NOMO-1 (cell line): ENCODE measurements at regions not wholly inside any gene's neighbourhood (a gene's known extent, or its start where the extent isn't known, plus 50 kb on each side); places are given as distances from the start of the nearest gene placed in this dataset.

Experiments
- DNase-seq, 2 experiments: peaks; one replicate each; lab custom pipeline; 2025; ENCODE audit not compliant: unreplicated experiment in 2 of 2; lab: John Stamatoyannopoulos, UW

GRCh38 chr1:86229405-86229975 is 72.9 kb upstream of the COL24A1 start:
- no peak for DNase-seq

DNA sequence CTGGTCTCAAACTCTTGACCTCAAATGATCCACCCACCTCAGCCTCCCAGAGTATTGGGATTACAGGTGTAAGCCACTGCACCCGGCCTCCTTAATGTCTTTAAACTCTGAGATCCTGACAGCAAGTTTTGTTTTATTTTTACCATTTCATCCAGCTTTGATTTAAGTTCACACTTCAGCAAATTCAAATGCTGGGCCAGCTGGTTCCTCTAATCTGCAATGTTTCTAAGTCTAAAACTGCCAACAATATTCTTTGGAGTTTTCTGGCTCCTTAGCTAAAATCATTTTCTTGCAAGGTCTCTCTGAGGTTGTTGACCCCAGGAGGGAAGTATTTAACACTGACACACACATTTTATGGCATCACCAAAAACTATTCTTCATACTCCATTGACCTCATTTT is 72.0 kb upstream of the COL24A1 start:
- no peak for DNase-seq

GRCh38 chr1:86227026-86227425 is 70.5 kb upstream of the COL24A1 start:
- no peak for DNase-seq

- no peak for DNase-seq
These were observed 69.6 kb upstream of the COL24A1 start for GRCh38 chr1:86226204-86226603.

DNA sequence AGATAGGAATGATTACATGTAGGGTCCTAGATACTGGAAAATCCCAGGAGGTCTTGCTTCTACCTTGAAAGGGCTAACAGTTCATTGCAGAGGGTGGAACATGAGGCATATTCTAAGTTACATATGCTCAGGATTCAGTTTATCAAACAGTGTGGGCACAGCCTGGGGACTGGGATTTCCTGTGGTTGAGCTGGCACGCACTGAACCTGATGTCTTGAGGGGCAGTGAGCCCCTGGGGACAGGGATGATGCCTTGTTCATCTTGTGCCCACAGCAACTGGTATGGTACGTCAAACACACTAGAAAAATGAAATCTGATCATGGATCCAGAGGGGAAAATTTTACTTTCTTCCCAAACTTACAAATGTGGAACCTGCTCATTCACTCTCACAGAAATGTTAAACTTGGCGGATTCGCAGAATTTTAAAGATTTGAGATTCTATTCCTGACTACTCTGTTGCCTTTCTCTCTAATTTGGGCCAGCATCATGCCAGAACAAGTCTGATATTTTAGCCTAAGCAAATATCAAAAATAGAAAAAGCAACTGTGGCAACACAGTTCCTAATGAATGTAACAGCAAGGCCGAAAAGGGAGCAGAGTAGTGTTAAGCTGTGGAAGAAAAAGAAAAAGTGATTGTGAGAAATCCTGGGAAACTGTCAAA is 68.2 kb upstream of the COL24A1 start:
- no peak for DNase-seq

DNA sequence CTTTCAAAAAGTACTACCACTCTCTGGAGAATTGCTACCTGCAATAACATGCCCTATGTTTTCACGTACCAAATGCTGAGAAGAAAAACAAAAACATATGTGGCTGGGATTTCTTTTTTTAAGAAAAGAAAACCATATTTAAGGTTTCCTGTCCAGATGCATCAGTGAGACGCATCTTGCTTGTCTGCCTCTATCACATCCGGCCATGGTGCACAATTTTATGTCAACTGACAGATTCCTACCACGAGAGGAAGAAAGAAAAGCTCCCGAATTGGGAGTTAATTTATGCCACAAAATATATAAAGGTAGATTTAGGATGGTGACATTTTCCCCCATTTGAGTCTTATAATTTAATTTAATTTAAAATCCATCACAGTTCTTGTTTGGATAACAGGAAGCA is 62.3 kb upstream of the COL24A1 start:
- DNase-seq: no peak

- DNase-seq: no peak
These were observed 58.0 kb upstream of the COL24A1 start for GRCh38 chr1:86214605-86215004.

DNA sequence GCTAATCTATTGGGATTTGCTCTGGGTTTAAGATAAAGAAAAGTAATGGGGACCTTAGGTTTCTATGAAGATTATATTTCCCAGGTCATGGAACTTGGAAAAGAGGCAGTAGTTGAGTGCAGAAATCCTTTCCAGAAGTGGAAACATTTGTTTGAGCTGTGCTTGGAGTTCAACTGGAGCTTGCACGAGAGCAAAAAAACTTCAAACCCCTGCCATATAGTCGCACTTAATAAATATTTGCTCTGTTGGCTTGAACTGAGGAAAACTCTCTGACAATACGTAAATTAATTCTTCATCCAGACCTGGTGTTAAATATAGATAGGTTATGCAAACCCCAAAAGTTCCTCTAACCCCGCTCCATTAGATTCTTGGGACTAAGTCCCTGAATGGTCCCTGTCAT is 52.8 kb upstream of the COL24A1 start:
- DNase-seq: no peak

- no peak for DNase-seq
These were observed 50.8 kb upstream of the COL24A1 start for GRCh38 chr1:86207323-86207722.
